ENCODE measurements at regions not wholly inside any gene's neighbourhood (a gene's known extent, or its start where the extent isn't known, plus 50 kb on each side); places are given as distances from the start of the nearest gene placed in this dataset.

GRCh38 chr12:46946137-46946536 is 120.3 kb upstream of the SLC38A4 start:
- TF ChIP-seq FOXO1 (CRISPR knock-in tag; IDR thresholded peaks at IDR 0.05) (no peak), STAT6 (CRISPR knock-in tag; IDR thresholded peaks at IDR 0.05; ENCODE audit: borderline replicate concordance) (no peak), ZMYM2 (CRISPR knock-in tag; IDR thresholded peaks at IDR 0.05) (no peak)

All from HepG2 (cell line).